Panc1 (cell line): ENCODE measurements at regions not wholly inside any gene's neighbourhood (a gene's known extent, or its start where the extent isn't known, plus 50 kb on each side); places are given as distances from the start of the nearest gene placed in this dataset.

Source experiments
- ATAC-seq: fragments of 200-7000 bp; cut with Tn5 transposase; 2 replicates; pipeline ENCODE4 v1.9.1; 2020; ENCODE audit warnings: mild to moderate bottlenecking, moderate library complexity
- BruUV-seq: library from RNA; stranded (reverse); fragments of 400-500 nt; replicated peaks from 2 replicates; lab custom pipeline; 2021; lab: Mats Ljungman, UMichigan
- CTCF ChIA-PET: fragments of 300-600 bp; sonication (Branson Sonifier 250); formaldehyde crosslinking; loops from one replicate; lab custom pipeline; 2022; ENCODE audit warnings: antibody characterized with exemption; lab: Charles Lee
- POLR2A ChIA-PET: fragments of 300-600 bp; sonication (Branson Sonifier 250); formaldehyde crosslinking; loops from one replicate; lab custom pipeline; 2022; ENCODE audit warnings: antibody characterized with exemption; lab: Charles Lee
- DNase-seq: peaks from one replicate; pipeline ENCODE4 v3.0.0-alpha.2; 2010; ENCODE audit warnings: low read depth, low spot score
- H3K27ac ChIP-seq: 2 replicates; pipeline ENCODE4 v1.5.1; 2011; ENCODE audit warnings: mild to moderate bottlenecking, low read length, inconsistent platforms
- H3K27me3 ChIP-seq: fragments of 200-500 bp; sonication (Bioruptor generic); 2 replicates; pipeline ENCODE4 v1.6.0; 2014; ENCODE audit warnings: low read length, inconsistent platforms; ENCODE audit not compliant: control insufficient read depth, insufficient read depth
- H3K36me3 ChIP-seq: fragments of 200-500 bp; sonication (Bioruptor generic); 2 replicates; pipeline ENCODE4 v1.5.1; 2014; ENCODE audit warnings: inconsistent platforms, mild to moderate bottlenecking, low read length, moderate library complexity; ENCODE audit not compliant: control insufficient read depth, insufficient read depth
- H3K4me1 ChIP-seq: 2 replicates; pipeline ENCODE4 v1.5.1; 2011; ENCODE audit warnings: inconsistent platforms, mild to moderate bottlenecking, low read length, moderate library complexity; ENCODE audit not compliant: control insufficient read depth, insufficient read depth
- H3K4me3 ChIP-seq, 2 experiments: 2 replicates each; pipeline ENCODE4 v1.5.1; 2011 to 2012; ENCODE audit warnings: low read depth in 2 of 2, low read length in 2 of 2, mild to moderate bottlenecking in 2 of 2, inconsistent platforms in 1 of 2, moderate library complexity in 1 of 2
- H3K9me3 ChIP-seq: fragments of 200-500 bp; sonication (Bioruptor generic); 2 replicates; pipeline ENCODE4 v1.5.1; 2014; ENCODE audit warnings: low read depth, mild to moderate bottlenecking, inconsistent platforms, low read length, moderate library complexity; ENCODE audit not compliant: control insufficient read depth, insufficient read depth
- CTCF ChIP-seq: fragments of 450-650 bp; IDR thresholded peaks from 2 replicates; pipeline ENCODE4 v1.5.1; 2017; ENCODE audit warnings: mild to moderate bottlenecking
- POLR2AphosphoS5 ChIP-seq: IDR thresholded peaks from 2 replicates; pipeline ENCODE4 v1.6.1; 2012; ENCODE audit warnings: mild to moderate bottlenecking, low read depth, low read length, moderate library complexity
- REST ChIP-seq, 2 experiments: IDR thresholded peaks; 2 replicates each; pipeline ENCODE4 v1.6.1; 2011 to 2012; ENCODE audit warnings: low read depth in 2 of 2, control low read depth in 1 of 2, low read length in 1 of 2, mild to moderate bottlenecking in 1 of 2, moderate library complexity in 1 of 2; ENCODE audit not compliant: insufficient read depth in 1 of 2
- SIN3A ChIP-seq: IDR thresholded peaks from 2 replicates; pipeline ENCODE4 v1.6.1; 2012; ENCODE audit warnings: low read depth, mild to moderate bottlenecking, low read length, moderate library complexity, borderline replicate concordance; ENCODE audit not compliant: insufficient read depth
- TCF7L2 ChIP-seq: IDR thresholded peaks from 2 replicates; pipeline ENCODE4 v1.6.1; 2011; ENCODE audit warnings: mild to moderate bottlenecking, low read depth, low read length, inconsistent platforms
- in situ Hi-C: cut with HindIII; loops from 2 replicates; pipeline ENCODE4 v1.10.0; 2016; ENCODE audit warnings: low sequenced_read_pairs, low pct_unique_long_range_greater_than_20kb
- intact Hi-C: fragments of 100-400 bp; cut with micrococcal nuclease; formaldehyde crosslinking; loops from one replicate; pipeline ENCODE4 v1.10.0; 2022; ENCODE audit not compliant: unreplicated experiment

GRCh38 chr20:16974080-16974854, 226.1 kb downstream of the OTOR start:
- intact Hi-C loops (no loop called here), in situ Hi-C loops (no loop called here)
- H3K4me1 ChIP-seq: no peaks in the 10 kb centered on the region
- CTCF ChIA-PET: no interaction called here
- H3K27ac ChIP-seq: no peak overlapping the region
- no peak for TF ChIP-seq TCF7L2
- no peak for TF ChIP-seq SIN3A
- TF ChIP-seq POLR2AphosphoS5: no peak
- TF ChIP-seq CTCF: no peak
- TF ChIP-seq REST (IDR thresholded peaks at IDR 0.05; ENCODE audit: insufficient read depth in 1 of 2, low read depth in 2 of 2, low read length in 1 of 2): no peak
- no peaks in the 10 kb centered on the region for H3K9me3 ChIP-seq
- POLR2A ChIA-PET: no interaction called here
- no peaks in the 10 kb centered on the region for H3K36me3 ChIP-seq
- H3K4me3 ChIP-seq: no peak overlapping the region
- ATAC-seq: no peak
- BruUV-seq: no TSS peak
- no peak for DNase-seq
- no peaks in the 10 kb centered on the region for H3K27me3 ChIP-seq

- CTCF ChIA-PET: no interaction called here
- TF ChIP-seq TCF7L2 (no peak), CTCF (no peak), REST (IDR thresholded peaks at IDR 0.05; ENCODE audit: insufficient read depth in 1 of 2, low read depth in 2 of 2, low read length in 1 of 2) (no peak), SIN3A (no peak), POLR2AphosphoS5 (no peak)
- Histone ChIP-seq H3K4me3 (no peak overlapping the region), H3K27me3 (no peaks in the 10 kb centered on the region), H3K36me3 (no peaks in the 10 kb centered on the region), H3K27ac (no peak overlapping the region), H3K4me1 (no peaks in the 10 kb centered on the region), H3K9me3 (no peaks in the 10 kb centered on the region)
- ATAC-seq: no peak
- no TSS peak for BruUV-seq
- intact Hi-C loops: no loop called here
- in situ Hi-C loops: no loop called here
- POLR2A ChIA-PET: interaction anchor here (0.6 kb wide), 1 partner anchor 981 kb away, joined by 13 read pairs; no protein-coding TSS in a partner anchor
- DNase-seq: no peak
Observed at GRCh38 chr20:16974855-16975162, 226.7 kb downstream of the OTOR start.
